Liver (tissue), 8 donors: ENCODE measurements at regions not wholly inside any gene's neighbourhood (a gene's known extent, or its start where the extent isn't known, plus 50 kb on each side); places are given as distances from the start of the nearest gene placed in this dataset.

ENCODE experiments used
- DNase-seq: peaks from one replicate; pipeline ENCODE4 v3.0.0-alpha.2; 2017; ENCODE audit warnings: low spot score
- H3K27ac ChIP-seq, 2 donors: one replicate each; pipeline ENCODE4 v1.7.0; 2013; ENCODE audit warnings: inconsistent platforms in 2 of 2, low read length in 2 of 2, control low read depth in 1 of 2, low read depth in 1 of 2, mild to moderate bottlenecking in 1 of 2
- H3K27me3 ChIP-seq, 4 donors: one replicate each; pipeline versions ENCODE4 v1.6.1 to v1.7.0; 2013; ENCODE audit warnings: low read length in 3 of 4, inconsistent platforms in 1 of 4, mild to moderate bottlenecking in 1 of 4, moderate library complexity in 1 of 4; ENCODE audit not compliant: control insufficient read depth in 4 of 4, insufficient read depth in 4 of 4
- H3K36me3 ChIP-seq, 4 donors: one replicate each; pipeline versions ENCODE4 v1.6.1 to v1.7.0; 2013; ENCODE audit warnings: low read length in 3 of 4, mild to moderate bottlenecking in 3 of 4, low read depth in 1 of 4, moderate library complexity in 1 of 4; ENCODE audit not compliant: control insufficient read depth in 4 of 4, insufficient read depth in 3 of 4
- H3K4me1 ChIP-seq, 4 donors: one replicate each; pipeline versions ENCODE4 v1.6.1 to v1.7.0; 2013; ENCODE audit warnings: low read length in 3 of 4, mild to moderate bottlenecking in 3 of 4, moderate library complexity in 1 of 4; ENCODE audit not compliant: control insufficient read depth in 4 of 4, insufficient read depth in 4 of 4
- H3K4me3 ChIP-seq, 3 donors: one replicate each; pipeline versions ENCODE4 v1.6.1 to v1.7.0; 2013; ENCODE audit warnings: low read length in 3 of 3, control low read depth in 1 of 3, low read depth in 1 of 3, mild to moderate bottlenecking in 1 of 3
- H3K9ac ChIP-seq, 2 donors: one replicate each; pipeline ENCODE4 v1.7.0; 2013; ENCODE audit warnings: low read length in 2 of 2, mild to moderate bottlenecking in 2 of 2, moderate library complexity in 2 of 2, control low read depth in 1 of 2, low read depth in 1 of 2
- H3K9me3 ChIP-seq, 4 donors: one replicate each; pipeline versions ENCODE4 v1.6.1 to v1.7.0; 2013; ENCODE audit warnings: low read length in 3 of 4; ENCODE audit not compliant: control insufficient read depth in 4 of 4
- ATF3 ChIP-seq: IDR thresholded peaks from 2 replicates; pipeline ENCODE4 v1.6.1; 2016; ENCODE audit warnings: antibody characterized with exemption
- CTCF ChIP-seq: fragments of 150-350 bp; IDR thresholded peaks from 2 replicates; pipeline ENCODE4 v1.5.1; 2017; ENCODE audit warnings: improper control_type of control experiment, low read depth, low read length; ENCODE audit not compliant: missing input control
- EGR1 ChIP-seq, 2 donors: IDR thresholded peaks; 2 replicates each; pipeline ENCODE4 v1.6.1; 2016 to 2018; ENCODE audit warnings: antibody characterized with exemption in 2 of 2, low read depth in 2 of 2
- FOXA1 ChIP-seq: IDR thresholded peaks from 2 replicates; pipeline ENCODE4 v1.6.1; 2016; ENCODE audit warnings: antibody characterized with exemption
- FOXA2 ChIP-seq: IDR thresholded peaks from 2 replicates; pipeline ENCODE4 v1.6.1; 2016; ENCODE audit warnings: antibody characterized with exemption
- GABPA ChIP-seq, 2 donors: IDR thresholded peaks in 1 of 2; conservative IDR thresholded peaks in 1 of 2; 2 replicates each; pipeline ENCODE4 v1.6.1; 2016; ENCODE audit warnings: antibody characterized with exemption in 2 of 2, mild to moderate bottlenecking in 1 of 2, moderate library complexity in 1 of 2
- HNF4A ChIP-seq, 2 donors: conservative IDR thresholded peaks; 2 replicates each; pipeline ENCODE4 v1.6.1; 2016; ENCODE audit warnings: antibody characterized with exemption in 2 of 2, mild to moderate bottlenecking in 2 of 2
- HNF4G ChIP-seq: IDR thresholded peaks from 2 replicates; pipeline ENCODE4 v1.6.1; 2016; ENCODE audit warnings: antibody characterized with exemption
- NR2F2 ChIP-seq: IDR thresholded peaks from 2 replicates; pipeline ENCODE4 v1.6.1; 2016; ENCODE audit warnings: antibody characterized with exemption
- RAD21 ChIP-seq, 2 donors: IDR thresholded peaks; 2 replicates each; pipeline ENCODE4 v1.6.1; 2016; ENCODE audit warnings: antibody characterized with exemption in 2 of 2, mild to moderate bottlenecking in 2 of 2
- SP1 ChIP-seq: IDR thresholded peaks from 2 replicates; pipeline ENCODE4 v1.6.1; 2018; ENCODE audit warnings: antibody characterized with exemption, mild to moderate bottlenecking
- TAF1 ChIP-seq: conservative IDR thresholded peaks from 2 replicates; pipeline ENCODE4 v1.6.1; 2016; ENCODE audit warnings: antibody characterized with exemption, mild to moderate bottlenecking
- YY1 ChIP-seq: IDR thresholded peaks from 2 replicates; pipeline ENCODE4 v1.6.1; 2016; ENCODE audit warnings: antibody characterized with exemption, mild to moderate bottlenecking
- WGBS: extraction: QIAGEN DNeasy Blood & Tissue Kit; methylation state at CpG from one replicate; pipeline ENCODE4 v1.1.7; 2013; 5-methylcytosine and 5-hydroxymethylcytosine counted together
- TF ChIP-seq, protein P1 (sequence below): IDR thresholded peaks from 2 replicates; pipeline ENCODE4 v1.6.1; 2016; ENCODE audit warnings: antibody characterized with exemption
- TF ChIP-seq, protein P2 (sequence below): IDR thresholded peaks from 2 replicates; pipeline ENCODE4 v1.6.1; 2016; ENCODE audit warnings: antibody characterized with exemption, mild to moderate bottlenecking
- TF ChIP-seq, protein P3 (sequence below): IDR thresholded peaks from 2 replicates; pipeline ENCODE4 v1.6.1; 2016; ENCODE audit warnings: antibody characterized with exemption
- donor health status: healthy.
- donor health status: healthy.
- donor health status: healthy.
- donor health status: healthy.
- donor health status: healthy.

DNA sequence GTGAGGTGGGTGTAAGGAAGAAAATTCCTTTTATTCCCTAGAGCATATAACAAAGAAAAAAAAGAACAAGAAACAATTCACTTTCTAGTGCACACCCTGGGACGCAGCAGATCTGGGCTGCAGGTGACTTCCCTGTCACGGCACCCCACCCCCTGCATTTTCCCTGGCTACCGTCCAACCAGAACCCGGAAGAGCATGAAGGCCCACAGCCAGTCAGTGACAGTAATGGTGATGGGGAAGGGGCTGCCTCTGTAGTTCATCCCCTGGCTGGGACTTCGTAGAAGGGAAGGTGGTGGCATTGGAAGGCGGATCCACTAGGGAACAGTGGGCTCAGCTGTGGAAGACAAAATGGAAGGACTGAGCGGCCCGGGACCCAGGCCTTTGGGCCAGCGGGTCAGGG lies 236.7 kb downstream of the BUB3 start:
- Histone ChIP-seq H3K27ac (no peak overlapping the region), H3K4me1 (no peaks in the 10 kb centered on the region), H3K9ac (no peak overlapping the region), H3K36me3 (no peaks in the 10 kb centered on the region), H3K9me3 (no peaks in the 10 kb centered on the region), H3K4me3 (no peak overlapping the region), H3K27me3 (no peaks in the 10 kb centered on the region)
- 90% methylated on average over 9 of the region's 9 CpGs for WGBS
- TF ChIP-seq, protein P1, sequence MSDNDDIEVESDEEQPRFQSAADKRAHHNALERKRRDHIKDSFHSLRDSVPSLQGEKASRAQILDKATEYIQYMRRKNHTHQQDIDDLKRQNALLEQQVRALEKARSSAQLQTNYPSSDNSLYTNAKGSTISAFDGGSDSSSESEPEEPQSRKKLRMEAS, result no peak
- TF ChIP-seq ATF3, result no peak
- TF ChIP-seq HNF4A (conservative IDR thresholded peaks at IDR 0.05), result no peak
- TF ChIP-seq FOXA2, result no peak
- no peak for DNase-seq

DNA sequence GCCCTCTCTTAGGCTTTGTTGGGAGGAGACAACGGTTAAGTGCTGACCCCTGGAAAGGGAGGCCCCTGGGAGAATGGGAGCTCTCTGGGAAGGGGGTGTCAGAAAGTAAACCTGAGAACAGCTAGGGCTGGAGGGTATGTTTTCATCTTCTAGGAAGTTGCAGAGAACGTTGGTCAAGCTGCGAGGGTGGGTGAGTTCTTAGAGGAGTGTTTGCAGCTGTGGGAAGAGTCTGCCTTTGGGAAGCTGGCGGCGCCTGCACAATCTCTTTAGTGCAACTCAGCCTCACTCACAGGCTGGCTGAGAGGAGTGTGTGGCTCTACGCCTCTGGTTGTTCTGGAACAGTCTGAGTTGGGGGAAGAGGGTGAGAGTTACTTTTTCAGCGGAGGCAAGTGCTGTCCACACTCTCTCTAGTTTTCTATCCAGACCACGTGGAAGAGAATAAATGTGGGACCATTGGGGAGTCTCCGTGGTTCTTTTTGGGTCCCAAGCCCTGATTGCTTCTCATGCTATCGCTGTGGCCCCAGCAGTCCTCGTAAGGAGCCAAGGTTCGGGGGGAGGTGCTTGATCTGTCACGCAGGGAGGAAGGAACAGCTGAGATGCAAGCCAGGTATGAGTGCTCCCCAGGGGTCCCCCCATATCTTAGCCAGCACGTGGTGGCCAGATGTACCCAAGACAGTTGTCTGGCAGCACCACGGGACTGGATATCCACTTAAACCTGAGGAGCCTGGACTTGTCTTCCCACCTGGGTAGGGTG lies 237.2 kb downstream of the BUB3 start:
- WGBS, result 79% methylated on average over 15 of the region's 15 CpGs
- H3K36me3 ChIP-seq, result no peaks in the 10 kb centered on the region
- no peak overlapping the region for H3K9ac ChIP-seq
- H3K4me3 ChIP-seq, result no peak overlapping the region
- H3K9me3 ChIP-seq, result no peaks in the 10 kb centered on the region
- no peaks in the 10 kb centered on the region for H3K27me3 ChIP-seq
- DNase-seq, result no peak
- H3K27ac ChIP-seq, result no peak overlapping the region
- TF ChIP-seq, protein P2, sequence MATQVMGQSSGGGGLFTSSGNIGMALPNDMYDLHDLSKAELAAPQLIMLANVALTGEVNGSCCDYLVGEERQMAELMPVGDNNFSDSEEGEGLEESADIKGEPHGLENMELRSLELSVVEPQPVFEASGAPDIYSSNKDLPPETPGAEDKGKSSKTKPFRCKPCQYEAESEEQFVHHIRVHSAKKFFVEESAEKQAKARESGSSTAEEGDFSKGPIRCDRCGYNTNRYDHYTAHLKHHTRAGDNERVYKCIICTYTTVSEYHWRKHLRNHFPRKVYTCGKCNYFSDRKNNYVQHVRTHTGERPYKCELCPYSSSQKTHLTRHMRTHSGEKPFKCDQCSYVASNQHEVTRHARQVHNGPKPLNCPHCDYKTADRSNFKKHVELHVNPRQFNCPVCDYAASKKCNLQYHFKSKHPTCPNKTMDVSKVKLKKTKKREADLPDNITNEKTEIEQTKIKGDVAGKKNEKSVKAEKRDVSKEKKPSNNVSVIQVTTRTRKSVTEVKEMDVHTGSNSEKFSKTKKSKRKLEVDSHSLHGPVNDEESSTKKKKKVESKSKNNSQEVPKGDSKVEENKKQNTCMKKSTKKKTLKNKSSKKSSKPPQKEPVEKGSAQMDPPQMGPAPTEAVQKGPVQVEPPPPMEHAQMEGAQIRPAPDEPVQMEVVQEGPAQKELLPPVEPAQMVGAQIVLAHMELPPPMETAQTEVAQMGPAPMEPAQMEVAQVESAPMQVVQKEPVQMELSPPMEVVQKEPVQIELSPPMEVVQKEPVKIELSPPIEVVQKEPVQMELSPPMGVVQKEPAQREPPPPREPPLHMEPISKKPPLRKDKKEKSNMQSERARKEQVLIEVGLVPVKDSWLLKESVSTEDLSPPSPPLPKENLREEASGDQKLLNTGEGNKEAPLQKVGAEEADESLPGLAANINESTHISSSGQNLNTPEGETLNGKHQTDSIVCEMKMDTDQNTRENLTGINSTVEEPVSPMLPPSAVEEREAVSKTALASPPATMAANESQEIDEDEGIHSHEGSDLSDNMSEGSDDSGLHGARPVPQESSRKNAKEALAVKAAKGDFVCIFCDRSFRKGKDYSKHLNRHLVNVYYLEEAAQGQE, result no peak
- TF ChIP-seq EGR1 (IDR thresholded peaks at IDR 0.05; ENCODE audit: low read depth in 2 of 2) (no peak), TAF1 (no peak), CTCF (no peak), GABPA (IDR thresholded peaks at IDR 0.05 in 1 of 2, conservative IDR thresholded peaks at IDR 0.05 in 1 of 2) (no peak), SP1 (no peak), FOXA1 (no peak), HNF4G (no peak), FOXA2 (no peak), YY1 (no peak), ATF3 (no peak), NR2F2 (no peak), RAD21 (IDR thresholded peaks at IDR 0.05) (no peak)
- TF ChIP-seq, protein P1, result no peak
- TF ChIP-seq, protein P3, sequence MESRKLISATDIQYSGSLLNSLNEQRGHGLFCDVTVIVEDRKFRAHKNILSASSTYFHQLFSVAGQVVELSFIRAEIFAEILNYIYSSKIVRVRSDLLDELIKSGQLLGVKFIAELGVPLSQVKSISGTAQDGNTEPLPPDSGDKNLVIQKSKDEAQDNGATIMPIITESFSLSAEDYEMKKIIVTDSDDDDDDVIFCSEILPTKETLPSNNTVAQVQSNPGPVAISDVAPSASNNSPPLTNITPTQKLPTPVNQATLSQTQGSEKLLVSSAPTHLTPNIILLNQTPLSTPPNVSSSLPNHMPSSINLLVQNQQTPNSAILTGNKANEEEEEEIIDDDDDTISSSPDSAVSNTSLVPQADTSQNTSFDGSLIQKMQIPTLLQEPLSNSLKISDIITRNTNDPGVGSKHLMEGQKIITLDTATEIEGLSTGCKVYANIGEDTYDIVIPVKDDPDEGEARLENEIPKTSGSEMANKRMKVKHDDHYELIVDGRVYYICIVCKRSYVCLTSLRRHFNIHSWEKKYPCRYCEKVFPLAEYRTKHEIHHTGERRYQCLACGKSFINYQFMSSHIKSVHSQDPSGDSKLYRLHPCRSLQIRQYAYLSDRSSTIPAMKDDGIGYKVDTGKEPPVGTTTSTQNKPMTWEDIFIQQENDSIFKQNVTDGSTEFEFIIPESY, result no peak
- H3K4me1 ChIP-seq, result no peaks in the 10 kb centered on the region
